Cerebellar cortex (tissue), 1 donor: ENCODE measurements at regions not wholly inside any gene's neighbourhood (a gene's known extent, or its start where the extent isn't known, plus 50 kb on each side); places are given as distances from the start of the nearest gene placed in this dataset.

ENCODE experiments used
- DNase-seq: peaks from one replicate; pipeline ENCODE4 v3.0.0-alpha.2; 2015; ENCODE audit warnings: low spot score

DNA sequence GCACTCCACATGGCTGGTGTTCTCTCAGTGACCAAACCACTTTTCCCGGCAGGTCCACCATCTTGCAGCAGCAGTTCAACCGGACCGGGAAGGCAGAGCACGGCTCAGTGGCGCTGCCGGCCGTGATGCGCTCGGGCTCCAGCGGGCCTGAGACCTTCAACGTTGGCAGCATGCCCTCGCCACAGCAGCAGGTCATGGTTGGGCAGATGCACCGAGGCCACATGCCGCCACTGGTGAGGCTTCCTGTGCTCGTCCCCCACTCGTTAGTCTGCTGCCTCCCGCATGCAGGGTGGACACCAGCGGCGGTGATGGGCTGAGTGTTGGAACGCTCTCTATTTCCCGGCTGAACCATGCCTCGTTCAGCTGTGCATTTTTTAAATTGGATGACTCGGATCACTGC, 344.9 kb upstream of the TPM1 start:
- no peak for DNase-seq

DNA sequence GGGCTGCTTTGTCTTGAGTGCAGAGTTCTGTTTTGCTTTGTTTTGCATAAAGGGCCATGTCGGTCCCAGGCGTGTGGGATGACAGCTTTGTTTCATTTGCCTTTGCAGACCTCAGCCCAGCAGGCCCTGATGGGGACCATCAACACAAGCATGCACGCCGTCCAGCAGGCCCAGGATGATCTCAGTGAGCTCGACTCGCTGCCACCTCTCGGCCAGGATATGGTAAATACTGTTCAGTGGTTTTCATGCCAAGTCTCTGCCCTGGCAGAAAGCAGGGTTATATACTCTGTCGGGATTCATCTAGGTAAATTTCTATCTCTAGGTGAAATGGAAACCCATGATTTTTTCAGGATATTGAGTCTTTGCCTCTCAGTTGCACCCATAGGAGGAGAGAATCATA, 343.9 kb upstream of the TPM1 start:
- peak; percentile 7 for DNase-seq

DNA sequence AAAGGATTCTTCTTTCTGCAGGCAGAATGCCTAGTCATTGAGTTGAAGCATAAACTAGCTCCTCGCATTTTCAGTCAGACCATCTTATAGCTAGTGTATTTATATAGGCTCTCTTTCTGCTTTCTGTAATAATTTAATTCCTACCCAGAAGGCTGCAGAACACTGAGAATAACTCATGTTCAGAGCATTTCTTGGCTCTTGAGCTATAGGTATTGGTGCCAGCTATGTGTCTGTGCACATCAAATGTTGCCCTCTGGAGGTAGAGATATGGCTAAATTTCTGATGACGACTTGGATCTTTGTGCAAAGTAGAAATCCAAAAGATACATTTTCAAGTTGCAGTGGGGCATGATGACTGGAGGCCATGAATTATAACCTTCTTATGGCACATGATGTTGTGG, 336.2 kb upstream of the TPM1 start:
- peak; percentile 5 for DNase-seq

DNA sequence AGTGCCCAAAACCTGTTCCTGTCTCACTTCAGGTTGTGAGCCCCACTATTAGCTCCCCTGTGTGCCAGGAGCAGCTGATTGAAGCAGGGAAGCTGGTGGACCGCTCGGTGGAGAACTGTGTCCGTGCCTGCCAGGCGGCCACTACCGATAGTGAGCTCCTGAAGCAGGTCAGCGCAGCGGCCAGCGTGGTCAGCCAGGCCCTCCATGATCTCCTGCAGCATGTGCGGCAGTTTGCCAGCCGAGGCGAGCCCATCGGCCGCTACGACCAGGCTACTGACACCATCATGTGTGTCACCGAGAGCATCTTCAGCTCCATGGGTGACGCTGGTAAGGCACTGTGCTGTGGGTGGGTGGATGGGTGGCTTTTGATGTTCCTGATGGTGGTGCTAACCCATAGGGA, 334.1 kb upstream of the TPM1 start:
- DNase-seq, result no peak

DNA sequence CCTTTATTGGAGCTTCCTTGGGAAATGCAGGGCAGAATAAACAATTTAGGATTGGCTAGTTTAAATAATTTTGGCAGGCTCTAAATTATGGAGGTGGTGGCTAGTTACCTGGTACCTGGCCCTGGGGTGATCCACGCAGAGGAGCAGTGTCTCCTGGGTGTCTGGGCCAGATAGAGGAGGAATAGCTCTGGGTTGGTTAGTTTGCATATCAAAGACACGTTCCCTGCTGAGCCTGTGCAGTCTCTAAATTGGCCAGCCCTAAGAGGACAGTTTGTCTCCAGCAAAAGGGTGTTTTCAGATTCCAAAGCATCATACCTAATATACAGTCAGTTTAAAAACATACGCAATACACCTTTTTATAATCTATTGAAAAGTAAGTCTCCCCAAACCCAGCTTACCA, 333.3 kb upstream of the TPM1 start:
- DNase-seq, result no peak

DNA sequence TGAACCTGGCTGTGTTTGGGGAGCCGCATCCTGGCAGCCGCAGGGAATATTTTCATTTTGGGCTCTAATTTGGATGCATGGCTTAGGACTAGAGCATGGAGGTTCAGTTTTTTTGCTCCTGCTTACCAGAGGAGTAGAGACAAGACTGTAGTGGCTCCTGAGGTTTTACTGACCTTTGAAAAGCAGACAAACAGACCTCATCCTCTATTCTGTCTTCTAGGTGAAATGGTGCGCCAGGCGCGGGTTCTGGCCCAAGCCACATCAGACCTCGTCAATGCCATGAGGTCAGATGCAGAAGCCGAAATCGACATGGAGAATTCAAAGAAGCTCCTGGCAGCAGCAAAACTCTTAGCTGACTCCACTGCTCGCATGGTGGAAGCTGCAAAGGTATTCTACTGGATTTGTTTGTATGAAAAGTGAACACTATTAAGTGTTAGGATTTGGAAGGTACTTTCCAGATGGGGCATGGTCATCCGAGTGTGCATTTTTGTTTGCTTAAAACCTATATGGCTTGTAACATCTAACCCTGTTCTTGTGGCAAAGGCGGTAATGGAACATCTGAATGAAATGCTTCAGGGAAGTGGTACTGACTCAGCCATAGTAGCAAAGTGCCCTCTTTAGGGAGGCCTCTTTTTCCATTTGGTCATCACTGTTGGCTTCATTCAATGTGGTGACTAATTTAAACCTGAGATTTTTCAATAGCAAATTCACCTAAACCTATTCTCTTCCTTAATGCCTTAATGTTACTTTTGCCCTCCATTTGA, 330.7 kb upstream of the TPM1 start:
- no peak for DNase-seq

- no peak for DNase-seq
These were observed 330.1 kb upstream of the TPM1 start for GRCh38 chr15:62712455-62712839.

DNA sequence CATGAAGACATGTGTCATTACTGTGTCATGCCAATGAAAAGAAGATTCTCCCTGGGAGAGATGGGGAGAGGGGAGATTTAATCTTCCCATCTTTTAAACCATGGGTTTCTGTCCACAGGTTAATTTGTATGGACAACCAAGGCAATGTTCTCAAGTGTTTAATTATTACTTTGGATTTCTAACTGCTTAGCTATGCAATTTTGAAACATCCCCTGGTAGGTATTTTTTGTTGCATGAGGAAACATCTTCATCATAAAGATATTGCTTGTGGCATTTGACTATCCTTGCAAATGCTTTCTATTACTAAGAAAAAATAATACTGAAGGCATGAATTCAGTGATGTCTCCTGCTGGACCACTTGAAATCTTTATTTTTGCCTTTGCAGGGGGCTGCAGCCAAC, 326.6 kb upstream of the TPM1 start:
- no peak for DNase-seq

DNA sequence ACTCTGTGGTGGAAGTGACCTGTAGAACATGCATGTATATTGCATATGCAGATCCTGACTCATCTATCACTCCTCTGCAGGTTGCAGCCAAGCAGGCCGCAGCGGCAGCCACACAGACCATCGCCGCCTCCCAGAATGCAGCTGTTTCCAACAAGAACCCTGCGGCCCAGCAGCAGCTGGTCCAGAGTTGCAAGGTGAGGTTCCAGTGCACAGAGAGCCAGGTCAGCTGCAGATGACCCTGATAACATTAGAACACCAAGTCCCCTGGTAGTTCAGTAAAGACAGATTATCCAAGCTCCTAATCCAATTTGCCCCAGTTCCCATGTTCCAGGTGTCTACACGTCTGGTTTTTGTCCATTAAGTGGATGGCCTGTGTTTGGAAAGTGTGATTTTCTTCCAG, 325.1 kb upstream of the TPM1 start:
- DNase-seq, result no peak

DNA sequence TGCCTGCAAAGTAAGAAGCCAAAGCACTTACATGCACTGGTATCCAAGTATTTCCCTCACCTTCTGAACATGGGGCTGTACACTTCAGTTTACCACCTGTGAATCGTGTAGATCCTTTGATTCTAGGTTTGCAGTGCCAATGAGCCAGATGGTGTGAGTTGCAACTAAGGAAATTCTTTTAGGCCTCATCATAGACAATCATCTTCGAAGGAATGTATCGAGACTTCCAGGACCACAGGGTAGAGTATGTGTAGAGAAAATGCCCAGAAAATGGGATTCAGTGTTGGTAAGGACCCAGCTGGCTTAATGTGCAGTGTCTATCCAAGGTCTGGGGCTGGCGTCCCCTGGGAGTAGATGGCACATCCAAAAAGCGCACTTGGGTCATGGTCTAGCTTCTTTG, 323.2 kb upstream of the TPM1 start:
- no peak for DNase-seq

DNA sequence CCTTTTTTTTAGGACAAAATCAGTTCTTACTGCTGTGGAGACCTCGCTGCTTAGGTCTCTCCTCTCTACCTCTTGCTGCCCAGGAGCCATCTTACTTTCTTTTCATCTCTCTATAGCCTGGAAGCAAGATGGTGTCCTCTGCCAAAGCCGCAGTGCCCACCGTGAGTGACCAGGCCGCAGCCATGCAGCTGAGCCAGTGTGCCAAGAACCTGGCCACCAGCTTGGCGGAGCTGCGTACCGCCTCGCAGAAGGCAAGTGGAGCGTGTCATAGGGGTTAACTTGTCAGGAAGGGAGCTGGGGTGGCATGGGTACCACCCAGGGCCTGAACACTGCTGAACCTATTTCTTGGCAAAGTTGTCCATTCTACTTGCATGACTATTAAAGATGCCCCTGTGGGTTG, 320.3 kb upstream of the TPM1 start:
- no peak for DNase-seq

GRCh38 chr15:62726461-62726860, 316.1 kb upstream of the TPM1 start:
- no peak for DNase-seq

DNA sequence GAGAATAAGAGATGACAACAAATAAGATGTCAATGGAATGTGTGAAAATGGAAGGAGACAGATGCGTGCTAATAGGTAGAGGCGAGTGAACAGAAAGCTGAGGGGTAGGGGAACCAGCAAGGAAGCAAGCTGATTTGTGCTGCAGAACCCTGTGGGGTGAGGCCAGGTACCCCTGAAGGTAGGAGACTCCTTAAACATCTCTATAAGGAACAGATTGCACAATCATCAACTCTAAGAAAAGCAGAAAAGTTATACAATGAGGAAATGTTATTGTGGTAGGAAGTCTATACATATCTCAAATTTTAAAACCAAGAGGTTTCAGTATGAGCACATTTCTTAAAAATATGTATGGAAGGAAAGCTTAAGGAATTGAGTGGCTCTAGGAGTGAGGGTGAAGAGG, 315.0 kb upstream of the TPM1 start:
- no peak for DNase-seq

DNA sequence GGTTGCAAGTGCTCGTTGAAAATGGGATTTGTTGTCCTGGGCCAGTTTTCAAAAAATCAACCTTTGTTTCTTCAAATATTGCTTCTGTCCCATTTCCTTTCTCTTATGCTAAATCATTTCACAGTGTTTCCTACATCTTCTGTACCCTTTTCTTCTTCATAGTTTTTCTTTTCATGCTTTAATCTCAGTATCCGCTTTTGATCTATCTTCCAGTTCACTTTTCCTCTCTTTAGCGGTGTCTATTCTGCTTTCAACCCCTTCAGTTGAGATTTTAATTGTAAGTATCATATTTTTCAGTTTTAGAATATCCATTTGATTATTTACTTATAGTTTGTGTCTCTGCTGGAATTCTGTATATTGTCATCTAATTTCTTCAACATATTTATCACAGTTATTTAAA, 311.7 kb upstream of the TPM1 start:
- no peak for DNase-seq

GRCh38 chr15:62732078-62732477, 310.5 kb upstream of the TPM1 start:
- no peak for DNase-seq

GRCh38 chr15:62734706-62735105, 307.8 kb upstream of the TPM1 start:
- no peak for DNase-seq

DNA sequence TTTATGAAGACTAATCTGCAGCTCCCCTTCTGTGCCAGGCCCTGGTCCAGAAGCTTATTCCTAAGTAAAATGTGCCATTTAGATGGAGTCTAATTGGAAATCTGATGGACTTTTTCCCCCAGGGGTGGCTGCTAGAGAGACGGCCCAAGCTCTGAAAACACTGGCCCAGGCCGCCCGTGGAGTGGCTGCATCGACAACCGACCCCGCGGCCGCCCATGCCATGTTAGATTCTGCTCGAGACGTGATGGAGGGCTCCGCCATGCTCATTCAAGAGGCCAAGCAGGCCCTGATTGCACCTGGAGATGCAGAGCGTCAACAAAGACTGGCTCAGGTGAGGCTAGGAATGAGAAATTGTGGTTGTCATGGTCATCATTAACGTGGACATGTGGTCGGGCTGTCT, 305.8 kb upstream of the TPM1 start:
- DNase-seq, result no peak

GRCh38 chr15:62737551-62737950, 305.0 kb upstream of the TPM1 start:
- no peak for DNase-seq

- DNase-seq, result no peak
These were observed 303.5 kb upstream of the TPM1 start for GRCh38 chr15:62739082-62739481.

DNA sequence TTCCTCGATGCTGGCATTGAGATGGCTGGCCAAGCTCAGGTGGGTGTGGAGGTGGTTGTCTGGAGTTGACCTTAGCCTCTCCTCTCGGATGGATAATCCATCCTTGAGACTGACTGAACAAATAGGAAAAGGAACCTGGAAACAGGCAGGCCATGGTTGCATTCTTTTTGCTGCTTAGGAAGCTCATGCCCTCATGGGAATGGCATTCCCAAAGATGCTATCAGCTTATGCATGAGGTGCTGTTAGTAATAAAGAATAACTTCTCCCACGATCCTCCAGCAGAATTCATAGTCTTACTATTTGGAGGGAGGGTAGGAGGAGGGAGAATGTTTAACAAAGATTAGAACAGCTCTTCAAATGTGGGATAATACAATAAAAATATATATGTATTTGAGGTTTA, 303.0 kb upstream of the TPM1 start:
- DNase-seq, result no peak

DNA sequence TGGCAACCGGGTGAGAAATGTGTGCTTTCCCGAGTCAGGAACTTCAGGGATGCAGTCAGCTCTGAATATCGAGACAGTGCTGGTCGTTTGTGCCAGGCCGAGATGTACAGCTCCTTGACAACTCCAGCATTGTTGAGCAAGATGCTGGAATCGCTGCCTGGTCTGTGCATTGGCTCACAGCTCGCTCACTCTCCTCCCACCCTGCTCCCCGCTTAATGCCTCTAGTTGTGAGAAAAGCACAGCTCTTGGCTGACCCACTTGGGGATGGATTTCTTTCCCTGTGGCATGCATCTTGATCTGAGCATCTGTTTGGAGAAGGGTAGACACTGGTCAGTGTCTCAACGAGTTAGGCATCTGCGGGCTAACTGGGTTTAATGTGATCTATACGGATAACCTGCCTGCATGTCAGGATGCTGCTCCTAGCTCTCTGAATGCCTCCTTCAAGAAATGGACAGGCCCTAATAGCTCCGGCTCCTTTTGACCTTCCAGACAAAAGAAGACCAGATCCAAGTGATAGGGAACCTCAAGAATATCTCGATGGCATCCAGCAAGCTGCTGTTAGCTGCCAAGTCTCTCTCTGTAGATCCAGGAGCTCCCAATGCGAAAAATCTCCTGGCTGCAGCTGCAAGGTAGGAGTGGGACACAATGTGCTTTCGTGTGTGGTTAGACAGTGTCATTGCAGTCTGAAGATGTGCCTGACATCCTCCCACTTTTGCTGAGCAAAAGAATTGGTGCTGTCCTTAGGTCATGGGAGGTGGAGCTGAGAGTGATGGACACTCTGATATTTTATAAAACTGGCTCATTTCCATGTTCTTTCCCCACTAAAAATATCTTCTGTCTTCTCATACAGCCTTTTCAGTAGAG, 302.2 kb upstream of the TPM1 start:
- no peak for DNase-seq

GRCh38 chr15:62741106-62741505, 301.4 kb upstream of the TPM1 start:
- no peak for DNase-seq

- peak; percentile 77 for DNase-seq
These were observed 300.0 kb upstream of the TPM1 start for GRCh38 chr15:62742409-62743171.
